ENCODE measurements at regions not wholly inside any gene's neighbourhood (a gene's known extent, or its start where the extent isn't known, plus 50 kb on each side); places are given as distances from the start of the nearest gene placed in this dataset.

GRCh38 chr4:8526363-8526855 lies 53.8 kb upstream of the GPR78 start:
- 83 to 87% methylated on average over 11 of the region's 11 CpGs for WGBS, 2 donors
- intact Hi-C loops (cut with DNase I): no loop called here
- no peak for ATAC-seq (ENCODE audit: low FRiP score)

GRCh38 chr4:8528713-8529112 lies 51.5 kb upstream of the GPR78 start:
- H3K4me1 ChIP-seq (ENCODE audit: control insufficient read depth in 1 of 2, insufficient read depth in 2 of 2, low read length in 2 of 2): no peaks in the 10 kb centered on the region
- H3K27me3 ChIP-seq (ENCODE audit: control insufficient read depth in 1 of 2, insufficient read depth in 2 of 2, low read length in 1 of 2): no peaks in the 10 kb centered on the region
- ATAC-seq (ENCODE audit: low FRiP score) (no peak), DNase-seq (no peak)
- no peaks in the 10 kb centered on the region for H3K9me3 ChIP-seq (ENCODE audit: control insufficient read depth, low read length)
- intact Hi-C loops (cut with DNase I): no loop called here
- no peak overlapping the region for H3K27ac ChIP-seq (ENCODE audit: low read depth in 1 of 2, low read length in 2 of 2)
- H3K4me3 ChIP-seq (ENCODE audit: low read length in 2 of 2): no peak overlapping the region
- WGBS, 2 donors: 87 to 97% methylated on average over 1 of the region's 1 CpG
- H3K36me3 ChIP-seq (ENCODE audit: control insufficient read depth in 1 of 2, insufficient read depth in 2 of 2, low read length in 1 of 2): no peaks in the 10 kb centered on the region

More at GRCh38 chr4:8526363-8526855, 53.8 kb upstream of the GPR78 start:
- peak in 1 of 2 donors; percentile 54 for DNase-seq
- Histone ChIP-seq H3K27me3 (ENCODE audit: control insufficient read depth in 1 of 2, insufficient read depth in 2 of 2, low read length in 1 of 2) (no peaks in the 10 kb centered on the region), H3K9me3 (ENCODE audit: control insufficient read depth, low read length) (no peaks in the 10 kb centered on the region), H3K4me1 (ENCODE audit: control insufficient read depth in 1 of 2, insufficient read depth in 2 of 2, low read length in 2 of 2) (no peaks in the 10 kb centered on the region), H3K36me3 (ENCODE audit: control insufficient read depth in 1 of 2, insufficient read depth in 2 of 2, low read length in 1 of 2) (no peaks in the 10 kb centered on the region), H3K4me3 (ENCODE audit: low read length in 2 of 2) (no peak overlapping the region), H3K27ac (ENCODE audit: low read depth in 1 of 2, low read length in 2 of 2) (no peak overlapping the region)
